ENCODE measurements at regions not wholly inside any gene's neighbourhood (a gene's known extent, or its start where the extent isn't known, plus 50 kb on each side); places are given as distances from the start of the nearest gene placed in this dataset.

- TF ChIP-seq CTCF (conservative IDR thresholded peaks at IDR 0.05; ENCODE audit: low read depth, low read length) (no peak), EZH2 (IDR thresholded peaks at IDR 0.05; ENCODE audit: low read length, unreplicated experiment) (no peak)
These were observed 206.2 kb upstream of the SDK2 start for GRCh38 chr17:73850426-73850825.

Data from PC-3 (cell line).